ENCODE measurements at regions not wholly inside any gene's neighbourhood (a gene's known extent, or its start where the extent isn't known, plus 50 kb on each side); places are given as distances from the start of the nearest gene placed in this dataset.
"Not testable (repeated sequence)": the region's sequence is repeated elsewhere in the genome, so short reads cannot be mapped to it uniquely, and the experiment has no call there.

GRCh38 chr2:204166961-204167360 is 230.4 kb downstream of the ICOS start:
- in situ Hi-C loops (cut with MboI; ENCODE audit: low pct_unique_long_range_greater_than_20kb, low sequenced_read_pairs) = no loop called here
- DNase-seq = no peak

GRCh38 chr2:204167670-204168069 is 231.1 kb downstream of the ICOS start:
- DNase-seq; in situ Hi-C loops (cut with MboI; ENCODE audit: low pct_unique_long_range_greater_than_20kb, low sequenced_read_pairs): not testable (repeated sequence)

GRCh38 chr2:204170411-204170810 is 233.8 kb downstream of the ICOS start:
- no peak for DNase-seq
- in situ Hi-C loops (cut with MboI; ENCODE audit: low pct_unique_long_range_greater_than_20kb, low sequenced_read_pairs) = no loop called here

GRCh38 chr2:204171432-204172144 is 235.0 kb downstream of the ICOS start:
- in situ Hi-C loops (cut with MboI; ENCODE audit: low pct_unique_long_range_greater_than_20kb, low sequenced_read_pairs) = no loop called here
- no peak for DNase-seq

GRCh38 chr2:204172145-204172600 is 235.6 kb downstream of the ICOS start:
- in situ Hi-C loops (cut with MboI; ENCODE audit: low pct_unique_long_range_greater_than_20kb, low sequenced_read_pairs) = no loop called here
- no peak for DNase-seq

GRCh38 chr2:204174034-204174433 is 237.5 kb downstream of the ICOS start:
- in situ Hi-C loops (cut with MboI; ENCODE audit: low pct_unique_long_range_greater_than_20kb, low sequenced_read_pairs) = no loop called here
- no peak for DNase-seq

- in situ Hi-C loops (cut with MboI; ENCODE audit: low pct_unique_long_range_greater_than_20kb, low sequenced_read_pairs) = no loop called here
- no peak for DNase-seq
Measured at GRCh38 chr2:204175552-204176271, 239.1 kb downstream of the ICOS start.

- in situ Hi-C loops (cut with MboI; ENCODE audit: low pct_unique_long_range_greater_than_20kb, low sequenced_read_pairs) = no loop called here
- no peak for DNase-seq
Measured at GRCh38 chr2:204176306-204176705, 239.7 kb downstream of the ICOS start.

GRCh38 chr2:204177251-204177976 is 240.9 kb downstream of the ICOS start:
- no peak for DNase-seq
- in situ Hi-C loops (cut with MboI; ENCODE audit: low pct_unique_long_range_greater_than_20kb, low sequenced_read_pairs) = no loop called here

GRCh38 chr2:204177977-204178522 is 241.5 kb downstream of the ICOS start:
- in situ Hi-C loops (cut with MboI; ENCODE audit: low pct_unique_long_range_greater_than_20kb, low sequenced_read_pairs) = no loop called here
- peak; percentile 38 for DNase-seq

- in situ Hi-C loops (cut with MboI; ENCODE audit: low pct_unique_long_range_greater_than_20kb, low sequenced_read_pairs) = no loop called here
- DNase-seq = no peak
Measured at GRCh38 chr2:204180649-204181048, 244.1 kb downstream of the ICOS start.

- in situ Hi-C loops (cut with MboI; ENCODE audit: low pct_unique_long_range_greater_than_20kb, low sequenced_read_pairs) = no loop called here
- no peak for DNase-seq
Measured at GRCh38 chr2:204183608-204184007, 247.0 kb downstream of the ICOS start.

- in situ Hi-C loops (cut with MboI; ENCODE audit: low pct_unique_long_range_greater_than_20kb, low sequenced_read_pairs) = no loop called here
- no peak for DNase-seq
Measured at GRCh38 chr2:204184226-204184625, 247.7 kb downstream of the ICOS start.

GRCh38 chr2:204187229-204188083 is 250.9 kb downstream of the ICOS start:
- no peak for DNase-seq
- in situ Hi-C loops (cut with MboI; ENCODE audit: low pct_unique_long_range_greater_than_20kb, low sequenced_read_pairs) = no loop called here

GRCh38 chr2:204191574-204191973 is 255.0 kb downstream of the ICOS start:
- DNase-seq = no peak
- in situ Hi-C loops (cut with MboI; ENCODE audit: low pct_unique_long_range_greater_than_20kb, low sequenced_read_pairs) = no loop called here

GRCh38 chr2:204195498-204195897 is 258.9 kb downstream of the ICOS start:
- in situ Hi-C loops (cut with MboI; ENCODE audit: low pct_unique_long_range_greater_than_20kb, low sequenced_read_pairs) = no loop called here
- no peak for DNase-seq

- in situ Hi-C loops (cut with MboI; ENCODE audit: low pct_unique_long_range_greater_than_20kb, low sequenced_read_pairs) = no loop called here
- no peak for DNase-seq
Measured at GRCh38 chr2:204197336-204198005, 260.9 kb downstream of the ICOS start.

- no peak for DNase-seq
- in situ Hi-C loops (cut with MboI; ENCODE audit: low pct_unique_long_range_greater_than_20kb, low sequenced_read_pairs) = no loop called here
Measured at GRCh38 chr2:204199357-204199756, 262.8 kb downstream of the ICOS start.

Measured in KBM-7 (cell line).